ENCODE measurements at regions not wholly inside any gene's neighbourhood (a gene's known extent, or its start where the extent isn't known, plus 50 kb on each side); places are given as distances from the start of the nearest gene placed in this dataset.

DNA sequence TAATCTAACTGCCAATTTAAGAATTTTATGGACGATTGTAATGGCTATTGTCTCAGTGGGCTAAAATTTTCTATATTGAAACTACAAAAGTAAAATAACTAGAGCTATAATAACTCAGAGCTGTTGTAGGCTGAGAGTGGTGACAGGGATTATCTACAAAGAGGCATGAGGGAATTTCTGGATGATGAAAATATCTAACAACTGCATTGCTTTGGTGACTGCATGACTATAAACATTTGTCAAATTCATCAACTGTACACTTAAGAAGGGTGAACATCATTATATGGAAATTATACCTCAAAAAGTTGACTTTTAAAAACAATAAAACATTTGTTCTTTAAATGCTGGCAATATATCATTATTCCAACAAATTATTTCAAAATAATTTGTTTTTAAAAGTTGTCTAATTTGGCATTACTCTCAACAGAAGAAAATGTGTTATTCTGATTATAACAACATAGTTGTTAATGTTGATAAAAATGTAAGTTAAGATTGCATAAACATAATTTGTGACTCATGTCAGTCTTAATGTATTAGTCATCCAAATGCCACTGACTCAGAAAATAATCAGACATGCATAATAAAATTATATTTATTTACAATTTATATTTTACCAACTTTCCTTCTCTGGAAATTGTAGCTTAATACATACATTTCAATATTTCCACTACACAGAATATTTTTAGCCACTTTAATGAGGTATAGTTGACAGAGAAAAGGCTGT lies 865.1 kb upstream of the VRK2 start:
- TF ChIP-seq, protein P1, sequence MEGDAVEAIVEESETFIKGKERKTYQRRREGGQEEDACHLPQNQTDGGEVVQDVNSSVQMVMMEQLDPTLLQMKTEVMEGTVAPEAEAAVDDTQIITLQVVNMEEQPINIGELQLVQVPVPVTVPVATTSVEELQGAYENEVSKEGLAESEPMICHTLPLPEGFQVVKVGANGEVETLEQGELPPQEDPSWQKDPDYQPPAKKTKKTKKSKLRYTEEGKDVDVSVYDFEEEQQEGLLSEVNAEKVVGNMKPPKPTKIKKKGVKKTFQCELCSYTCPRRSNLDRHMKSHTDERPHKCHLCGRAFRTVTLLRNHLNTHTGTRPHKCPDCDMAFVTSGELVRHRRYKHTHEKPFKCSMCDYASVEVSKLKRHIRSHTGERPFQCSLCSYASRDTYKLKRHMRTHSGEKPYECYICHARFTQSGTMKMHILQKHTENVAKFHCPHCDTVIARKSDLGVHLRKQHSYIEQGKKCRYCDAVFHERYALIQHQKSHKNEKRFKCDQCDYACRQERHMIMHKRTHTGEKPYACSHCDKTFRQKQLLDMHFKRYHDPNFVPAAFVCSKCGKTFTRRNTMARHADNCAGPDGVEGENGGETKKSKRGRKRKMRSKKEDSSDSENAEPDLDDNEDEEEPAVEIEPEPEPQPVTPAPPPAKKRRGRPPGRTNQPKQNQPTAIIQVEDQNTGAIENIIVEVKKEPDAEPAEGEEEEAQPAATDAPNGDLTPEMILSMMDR (IDR thresholded peaks at IDR 0.05; ENCODE audit: low read length), result no peak
- no peak for TF ChIP-seq EZH2 (optimal IDR thresholded peaks at IDR 0.05; ENCODE audit: low read depth, low read length)
